ENCODE measurements at regions not wholly inside any gene's neighbourhood (a gene's known extent, or its start where the extent isn't known, plus 50 kb on each side); places are given as distances from the start of the nearest gene placed in this dataset.
"Not testable (repeated sequence)": the region's sequence is repeated elsewhere in the genome, so short reads cannot be mapped to it uniquely, and the experiment has no call there.

DNA sequence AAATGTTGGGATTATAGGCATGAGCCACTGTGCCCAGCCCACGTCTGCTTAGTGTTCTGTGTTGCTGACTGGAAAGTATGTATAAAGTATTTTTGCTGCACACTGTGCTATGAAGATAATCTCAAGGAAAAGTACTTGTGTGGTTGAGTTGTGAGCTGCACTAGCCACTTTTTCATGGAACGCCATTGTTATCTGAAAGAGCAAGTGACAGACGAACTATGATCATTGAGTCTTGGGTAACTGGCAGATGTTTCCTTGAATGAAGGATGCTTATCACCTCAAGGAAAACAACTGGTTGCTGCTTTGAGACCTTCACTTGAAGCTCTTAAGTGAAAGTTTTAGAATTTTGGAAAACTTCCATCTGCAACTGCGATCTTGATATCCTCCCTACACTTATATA lies 82.2 kb upstream of the KCTD1 start:
- Mint-ChIP-seq H3K27me3 (ENCODE audit: low read depth) (peaks cover 10% of the 10 kb centered on the region), H3K27ac (no peak overlapping the region), H3K4me1 (ENCODE audit: low read depth) (no peaks in the 10 kb centered on the region), H3K36me3 (ENCODE audit: low read depth) (no peaks in the 10 kb centered on the region), H3K9me3 (peaks cover 3% of the 10 kb centered on the region), H3K4me3 (ENCODE audit: low read depth) (no peak overlapping the region)
- intact Hi-C loops (cut with micrococcal nuclease): no loop called here
- no peak for DNase-seq (ENCODE audit: low spot score)

DNA sequence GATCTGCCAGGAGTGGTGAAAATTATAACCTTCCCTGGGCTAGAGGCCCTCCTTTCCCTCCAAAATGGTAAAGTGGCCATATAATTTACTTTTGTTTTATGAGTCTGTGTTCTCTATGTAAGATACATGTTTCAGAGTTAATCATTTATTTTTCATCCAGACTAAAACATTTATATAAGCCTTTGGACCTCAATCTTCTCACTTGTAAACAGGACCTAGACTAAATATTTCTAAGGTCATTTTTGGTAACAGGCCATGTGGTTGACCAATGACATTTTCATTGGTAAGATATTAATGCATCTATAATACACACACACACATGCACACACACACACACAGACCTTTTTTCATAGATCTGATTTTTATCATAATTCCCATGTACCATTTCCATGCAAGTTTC lies 79.7 kb upstream of the KCTD1 start:
- Mint-ChIP-seq H3K9me3 (peaks cover 24% of the 10 kb centered on the region), H3K36me3 (ENCODE audit: low read depth) (no peaks in the 10 kb centered on the region), H3K4me3 (ENCODE audit: low read depth) (no peak overlapping the region), H3K27ac (no peak overlapping the region), H3K4me1 (ENCODE audit: low read depth) (no peaks in the 10 kb centered on the region), H3K27me3 (ENCODE audit: low read depth) (peaks cover 2% of the 10 kb centered on the region)
- intact Hi-C loops (cut with micrococcal nuclease): no loop called here
- DNase-seq (ENCODE audit: low spot score): no peak

DNA sequence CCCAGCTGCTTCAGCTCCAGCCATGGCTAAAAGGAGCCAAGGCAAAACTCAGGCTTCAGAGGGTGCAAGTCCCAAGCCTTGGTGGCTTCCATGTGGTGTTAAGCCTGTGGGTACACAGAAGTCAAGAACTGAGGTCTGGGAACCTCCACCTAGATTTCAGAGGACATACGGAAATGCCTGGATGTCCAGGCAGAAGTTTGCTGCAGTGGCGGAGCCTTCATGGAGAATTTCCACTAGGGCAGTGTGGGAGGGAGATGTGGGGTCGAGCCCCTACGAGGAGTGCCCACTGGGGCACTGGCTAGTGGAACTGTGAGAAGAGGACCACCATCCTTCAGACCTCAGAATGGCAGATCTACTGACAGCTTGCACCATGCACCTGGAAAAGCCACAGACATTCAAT lies 76.1 kb upstream of the KCTD1 start:
- DNase-seq (ENCODE audit: low spot score): no peak
- intact Hi-C loops (cut with micrococcal nuclease): no loop called here
- no peak overlapping the region for H3K27ac Mint-ChIP-seq
- no peaks in the 10 kb centered on the region for H3K36me3 Mint-ChIP-seq (ENCODE audit: low read depth)
- H3K4me1 Mint-ChIP-seq (ENCODE audit: low read depth): peaks cover 3% of the 10 kb centered on the region
- H3K4me3 Mint-ChIP-seq (ENCODE audit: low read depth): no peak overlapping the region
- H3K27me3 Mint-ChIP-seq (ENCODE audit: low read depth): no peaks in the 10 kb centered on the region
- H3K9me3 Mint-ChIP-seq: peaks cover 25% of the 10 kb centered on the region

DNA sequence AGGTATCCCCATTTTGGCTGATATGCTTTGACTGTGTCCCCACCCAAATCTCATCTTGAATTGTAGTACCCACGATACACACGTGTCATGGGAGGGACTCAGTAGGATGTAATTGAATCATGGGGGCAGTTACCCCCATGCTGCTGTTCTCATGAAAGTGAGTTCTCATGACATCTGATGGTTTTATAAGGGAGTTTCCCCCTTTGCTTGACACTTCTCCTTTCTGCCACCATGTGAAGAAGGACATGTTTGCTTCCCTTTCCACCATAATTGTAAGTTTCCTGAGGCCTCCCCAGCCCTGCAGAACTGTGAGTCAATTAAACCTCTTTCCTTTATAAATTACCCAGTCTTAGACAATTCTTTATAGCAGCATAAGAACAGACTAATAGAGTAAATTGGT lies 75.0 kb upstream of the KCTD1 start:
- intact Hi-C loops (cut with micrococcal nuclease); H3K27me3 Mint-ChIP-seq (ENCODE audit: low read depth); H3K4me3 Mint-ChIP-seq (ENCODE audit: low read depth); H3K27ac Mint-ChIP-seq; DNase-seq (ENCODE audit: low spot score); H3K36me3 Mint-ChIP-seq (ENCODE audit: low read depth); H3K4me1 Mint-ChIP-seq (ENCODE audit: low read depth): not testable (repeated sequence)
- peaks cover 25% of the 10 kb centered on the region for H3K9me3 Mint-ChIP-seq

DNA sequence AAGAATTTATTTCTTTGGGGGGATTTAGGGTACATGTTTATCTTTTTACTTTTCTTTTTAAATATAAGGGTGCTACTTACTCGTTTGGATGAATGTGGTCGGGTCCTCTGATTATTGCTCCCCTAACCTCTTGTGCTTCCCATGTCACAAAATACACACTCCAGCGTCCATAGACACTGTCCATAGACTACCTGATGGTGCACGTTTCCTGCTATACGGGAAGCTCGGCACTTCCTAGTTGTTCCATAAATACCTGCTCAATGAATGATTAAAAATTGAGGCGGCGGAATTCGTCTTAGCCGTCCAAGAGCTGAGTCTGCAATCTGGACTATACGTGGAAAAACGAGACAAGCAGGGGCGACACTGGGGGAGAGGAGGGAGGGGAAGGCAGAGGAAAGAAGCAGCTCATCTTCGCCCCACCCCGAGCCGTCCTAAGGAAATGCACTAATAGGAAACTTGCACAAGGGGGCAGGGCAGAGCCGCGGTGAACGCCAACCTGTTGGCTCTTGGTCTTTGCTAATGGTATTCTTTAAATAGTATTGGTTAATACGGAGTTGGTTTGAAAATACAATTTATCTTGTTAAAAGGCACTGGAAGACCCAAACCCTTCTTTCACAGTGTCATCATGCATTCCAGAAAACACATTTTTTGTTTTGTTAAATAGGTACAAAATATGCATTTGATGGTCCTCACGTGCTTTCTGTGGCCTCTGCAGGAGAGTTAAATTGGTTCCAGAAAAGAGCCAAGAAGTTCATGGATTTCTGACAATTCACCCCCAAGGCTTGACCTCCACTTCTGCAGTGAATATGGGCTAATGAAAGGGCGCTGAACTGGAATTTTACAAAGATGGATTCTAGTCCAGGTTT lies 73.0 kb upstream of the KCTD1 start:
- Mint-ChIP-seq H3K36me3 (ENCODE audit: low read depth) (no peaks in the 10 kb centered on the region), H3K27me3 (ENCODE audit: low read depth) (no peaks in the 10 kb centered on the region), H3K4me1 (ENCODE audit: low read depth) (peaks cover 3% of the 10 kb centered on the region), H3K27ac (no peak overlapping the region), H3K9me3 (peaks cover 25% of the 10 kb centered on the region), H3K4me3 (ENCODE audit: low read depth) (peak overlapping the region; percentile 55)
- intact Hi-C loops (cut with micrococcal nuclease): loop anchor here (1.0 to 2.0 kb wide), 2 partner anchors 28 to 977 kb away; no protein-coding TSS in a partner anchor
- DNase-seq (ENCODE audit: low spot score): peak; percentile 20

DNA sequence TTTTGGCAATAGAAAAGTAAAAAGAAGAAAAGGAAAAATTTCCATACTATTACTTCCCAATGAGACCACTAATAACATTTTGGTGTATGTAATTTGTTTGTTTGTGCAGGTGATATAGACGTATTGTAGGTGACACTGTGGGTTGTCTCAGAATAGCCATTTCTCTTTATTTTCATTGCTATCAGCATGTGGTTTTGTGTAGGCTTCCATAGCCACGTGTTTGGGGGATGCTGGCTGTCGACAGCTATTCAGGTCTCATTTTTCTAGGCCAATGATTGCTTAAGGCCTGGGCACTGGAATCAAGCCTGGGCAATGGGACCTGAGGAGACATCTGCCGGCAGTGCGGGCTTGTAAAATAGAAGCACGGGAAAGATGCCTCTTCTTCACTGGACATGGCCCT lies 71.0 kb upstream of the KCTD1 start:
- intact Hi-C loops (cut with micrococcal nuclease): no loop called here
- peaks cover 3% of the 10 kb centered on the region for H3K4me1 Mint-ChIP-seq (ENCODE audit: low read depth)
- peaks cover 11% of the 10 kb centered on the region for H3K9me3 Mint-ChIP-seq
- H3K4me3 Mint-ChIP-seq (ENCODE audit: low read depth): no peak overlapping the region
- no peaks in the 10 kb centered on the region for H3K36me3 Mint-ChIP-seq (ENCODE audit: low read depth)
- H3K27ac Mint-ChIP-seq: no peak overlapping the region
- no peak for DNase-seq (ENCODE audit: low spot score)
- no peaks in the 10 kb centered on the region for H3K27me3 Mint-ChIP-seq (ENCODE audit: low read depth)

DNA sequence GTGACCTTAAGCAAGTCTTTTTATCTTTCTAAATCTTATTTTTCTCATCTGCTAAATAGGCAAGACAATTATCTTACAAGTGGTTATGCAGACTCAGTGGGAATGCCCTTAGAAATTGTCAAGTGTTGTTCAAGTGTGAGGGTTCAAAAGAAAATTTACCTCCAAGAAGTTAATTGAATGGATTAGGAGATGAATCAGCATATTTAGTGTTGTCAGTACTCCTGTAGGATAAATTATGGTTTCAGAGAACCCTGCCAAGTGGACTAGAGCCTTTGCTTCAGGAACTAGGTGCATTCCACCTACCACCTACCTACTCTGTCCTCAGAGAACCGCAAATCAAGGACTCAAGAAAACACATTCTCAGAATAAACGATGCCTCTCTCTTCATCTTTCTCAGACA lies 69.8 kb upstream of the KCTD1 start:
- intact Hi-C loops (cut with micrococcal nuclease): no loop called here
- Mint-ChIP-seq H3K27me3 (ENCODE audit: low read depth) (peaks cover 3% of the 10 kb centered on the region), H3K9me3 (peaks cover 1% of the 10 kb centered on the region), H3K4me3 (ENCODE audit: low read depth) (no peak overlapping the region), H3K36me3 (ENCODE audit: low read depth) (no peaks in the 10 kb centered on the region), H3K4me1 (ENCODE audit: low read depth) (peaks cover 3% of the 10 kb centered on the region), H3K27ac (no peak overlapping the region)
- no peak for DNase-seq (ENCODE audit: low spot score)

DNA sequence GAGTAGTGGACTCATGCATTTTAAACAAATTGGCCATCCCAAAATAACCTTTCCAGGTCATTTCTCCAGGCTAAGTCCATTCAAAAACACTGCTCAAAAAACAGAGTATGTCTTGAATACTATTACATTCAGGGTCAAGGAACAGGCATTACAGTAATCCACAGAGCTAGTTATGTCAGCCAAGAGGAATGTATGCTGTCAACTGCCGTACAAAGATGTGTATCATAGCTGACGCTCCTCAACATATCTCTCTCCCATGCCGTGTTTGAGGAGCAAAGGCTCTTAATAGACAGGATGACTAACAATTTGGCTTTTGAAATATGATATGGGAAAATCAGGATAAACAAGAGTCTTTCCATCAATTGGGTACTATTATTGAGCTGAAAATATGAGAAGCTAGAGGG lies 68.8 kb upstream of the KCTD1 start:
- Mint-ChIP-seq H3K27ac (no peak overlapping the region), H3K36me3 (ENCODE audit: low read depth) (no peaks in the 10 kb centered on the region), H3K4me1 (ENCODE audit: low read depth) (peaks cover 3% of the 10 kb centered on the region), H3K9me3 (no peaks in the 10 kb centered on the region), H3K4me3 (ENCODE audit: low read depth) (no peak overlapping the region), H3K27me3 (ENCODE audit: low read depth) (peaks cover 3% of the 10 kb centered on the region)
- DNase-seq (ENCODE audit: low spot score): no peak
- intact Hi-C loops (cut with micrococcal nuclease): no loop called here

DNA sequence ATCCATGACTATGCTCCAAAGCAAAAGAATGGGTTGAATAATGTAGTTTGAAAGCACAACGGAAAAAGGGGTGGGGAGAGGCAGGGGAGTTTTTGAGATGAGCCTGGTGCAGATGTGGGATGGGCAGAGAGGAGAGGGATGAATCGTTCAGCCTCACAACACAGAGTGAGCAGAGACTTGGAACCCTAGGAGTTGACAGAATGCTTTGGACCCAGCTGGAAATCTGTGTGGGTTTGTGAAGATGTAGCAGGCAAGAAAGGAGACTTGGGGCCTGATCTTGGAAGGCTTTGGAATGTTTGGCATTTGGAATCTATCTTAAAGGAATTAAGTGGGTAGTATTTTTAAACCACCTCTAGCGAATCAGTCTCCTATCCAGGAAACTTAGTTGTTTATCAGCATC lies 66.0 kb upstream of the KCTD1 start:
- Mint-ChIP-seq H3K4me1 (ENCODE audit: low read depth) (no peaks in the 10 kb centered on the region), H3K4me3 (ENCODE audit: low read depth) (no peak overlapping the region), H3K9me3 (no peaks in the 10 kb centered on the region), H3K36me3 (ENCODE audit: low read depth) (no peaks in the 10 kb centered on the region), H3K27me3 (ENCODE audit: low read depth) (peaks cover 3% of the 10 kb centered on the region), H3K27ac (no peak overlapping the region)
- intact Hi-C loops (cut with micrococcal nuclease): no loop called here
- DNase-seq (ENCODE audit: low spot score): no peak

Data from activated T-helper 2 cell treated with anti-CD3 and anti-CD28 coated beads, Interferon-gamma antibody, Interleukin-2, Interleukin-4, amounts not matched to agents 10 μg/mL and 5 μg/mL and 100 μg/mL, durations not matched to agents 14 hours and 24 hours and 36 hours (primary cell).